GM12874 (cell line): ENCODE measurements at regions not wholly inside any gene's neighbourhood (a gene's known extent, or its start where the extent isn't known, plus 50 kb on each side); places are given as distances from the start of the nearest gene placed in this dataset.

Experiments
- CTCF ChIP-seq: IDR thresholded peaks from 2 replicates; pipeline ENCODE4 v1.5.1; 2011; ENCODE audit warnings: low read depth, mild to moderate bottlenecking, control low read depth, low read length, moderate library complexity; ENCODE audit not compliant: insufficient read depth

GRCh38 chr15:35286721-35287120 is 201.6 kb upstream of the NANOGP8 start:
- no peak for TF ChIP-seq CTCF

- no peak for TF ChIP-seq CTCF
Observed at GRCh38 chr15:35282965-35283496, 197.9 kb upstream of the NANOGP8 start.

GRCh38 chr15:35281515-35281914 is 196.4 kb upstream of the NANOGP8 start:
- TF ChIP-seq CTCF = no peak

GRCh38 chr15:35279811-35280210 is 194.7 kb upstream of the NANOGP8 start:
- no peak for TF ChIP-seq CTCF

GRCh38 chr15:35271371-35272043 is 186.4 kb upstream of the NANOGP8 start:
- TF ChIP-seq CTCF = no peak

- no peak for TF ChIP-seq CTCF
Observed at GRCh38 chr15:35260941-35261340, 175.8 kb upstream of the NANOGP8 start.

- no peak for TF ChIP-seq CTCF
Observed at GRCh38 chr15:35256551-35256950, 171.5 kb upstream of the NANOGP8 start.
